ENCODE measurements at regions not wholly inside any gene's neighbourhood (a gene's known extent, or its start where the extent isn't known, plus 50 kb on each side); places are given as distances from the start of the nearest gene placed in this dataset.

DNA sequence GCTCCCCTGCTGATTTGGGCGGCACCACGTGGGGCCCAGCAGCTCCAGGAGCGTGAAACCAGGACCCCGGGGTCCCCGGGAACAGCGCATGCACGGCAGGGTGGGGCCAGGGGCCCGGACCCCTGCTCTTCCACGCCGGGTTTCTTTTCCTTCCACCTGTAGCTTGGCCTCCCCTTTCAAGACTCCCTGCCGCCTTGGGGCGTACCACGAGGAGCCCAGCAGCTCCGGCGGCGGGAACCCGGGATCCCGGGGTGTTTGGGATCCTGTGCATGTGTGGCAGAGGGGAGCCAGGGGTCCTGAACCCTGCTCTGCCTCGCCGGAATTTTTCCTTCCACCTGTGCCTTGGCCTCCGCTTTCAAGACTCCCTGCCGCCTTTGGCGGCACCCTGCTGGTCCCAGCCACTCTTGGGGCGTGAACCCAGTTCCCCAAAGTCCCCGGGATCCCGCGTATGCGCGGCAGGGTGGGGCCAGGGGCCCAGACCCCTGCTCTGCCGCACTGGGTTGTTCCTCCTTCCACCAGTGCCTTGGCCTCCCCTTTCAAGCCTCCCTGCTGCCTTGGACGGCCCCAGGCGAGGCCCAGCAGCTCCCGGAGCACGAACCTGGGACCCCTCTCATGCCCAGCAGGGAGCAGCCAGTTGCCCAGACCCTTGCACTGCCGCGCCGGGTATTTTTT lies 322.7 kb downstream of the ALG10 start:
- DNase-seq (ENCODE audit: low read depth): no peak

DNA sequence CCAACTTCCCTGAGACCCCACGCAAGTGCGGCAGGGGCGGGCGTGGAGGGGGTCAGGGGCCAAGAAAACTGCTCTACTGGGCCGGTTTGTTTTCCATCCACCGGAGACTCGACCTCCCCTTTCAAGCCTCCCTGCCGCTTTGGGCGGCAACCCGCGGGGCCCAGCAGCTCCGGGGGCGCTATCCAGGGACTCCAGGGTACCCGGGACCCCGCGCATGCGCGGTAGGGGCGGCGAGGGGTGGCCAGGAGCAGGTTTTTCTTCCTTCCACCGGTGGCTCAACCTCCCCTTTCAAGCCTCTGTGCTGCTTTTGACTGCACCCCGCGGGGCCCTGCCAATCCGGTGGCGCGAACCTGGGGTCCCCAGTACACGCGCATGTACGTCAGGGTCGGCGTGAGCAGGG lies 323.5 kb downstream of the ALG10 start:
- no peak for DNase-seq (ENCODE audit: low read depth)

DNA sequence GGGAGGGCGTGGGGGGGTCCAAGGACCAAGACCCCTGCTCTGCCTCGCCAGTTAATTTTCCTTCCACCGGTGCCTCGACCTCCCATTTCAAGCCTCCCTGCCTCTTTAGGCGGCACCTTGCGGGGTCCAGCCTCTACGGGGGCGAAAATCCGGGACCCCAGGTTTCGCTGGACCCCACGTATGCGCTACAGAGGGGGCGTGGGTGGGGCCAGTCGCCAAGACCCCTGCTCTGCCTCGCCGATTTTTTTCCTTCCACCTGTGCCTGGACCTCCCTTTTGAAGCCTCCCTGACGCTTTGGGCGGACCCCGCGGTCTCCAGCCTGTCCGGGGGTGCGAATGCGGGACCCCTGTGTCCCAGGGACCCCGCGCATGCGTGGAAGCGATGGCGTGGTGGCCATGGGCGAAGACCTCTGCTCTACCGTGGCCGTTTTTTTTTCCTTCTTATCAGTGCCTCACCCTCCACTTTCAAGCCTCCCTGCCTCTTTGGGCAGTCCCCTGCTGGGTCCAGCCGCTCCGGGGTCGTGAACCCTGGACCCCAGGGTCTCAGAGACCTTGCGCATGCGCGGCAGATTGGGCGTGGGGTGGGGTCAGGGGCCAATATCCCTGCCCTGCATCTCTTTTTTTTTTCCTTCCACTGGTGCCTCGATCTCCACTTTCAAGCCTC lies 324.2 kb downstream of the ALG10 start:
- DNase-seq (ENCODE audit: low read depth): no peak

DNA sequence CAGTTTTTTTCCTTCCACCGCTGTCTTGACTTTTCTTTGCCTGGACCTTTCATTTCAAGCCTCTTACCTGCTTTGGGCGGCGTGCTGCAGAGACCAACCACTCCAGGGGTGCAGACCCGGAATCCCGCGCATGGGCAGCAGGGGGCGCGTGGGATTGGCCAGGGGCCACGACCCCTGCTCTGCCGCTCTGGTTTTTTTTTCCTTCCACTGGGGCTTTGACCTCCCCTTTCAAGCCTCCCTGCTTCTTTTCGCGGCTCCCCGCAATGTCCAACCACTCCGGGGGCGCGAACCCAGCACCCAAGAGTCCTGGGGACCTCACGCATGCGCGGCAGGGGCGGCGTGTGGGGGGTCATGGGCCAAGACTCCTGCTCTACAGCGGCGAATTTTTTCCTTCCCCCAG lies 325.1 kb downstream of the ALG10 start:
- no peak for DNase-seq (ENCODE audit: low read depth)

DNA sequence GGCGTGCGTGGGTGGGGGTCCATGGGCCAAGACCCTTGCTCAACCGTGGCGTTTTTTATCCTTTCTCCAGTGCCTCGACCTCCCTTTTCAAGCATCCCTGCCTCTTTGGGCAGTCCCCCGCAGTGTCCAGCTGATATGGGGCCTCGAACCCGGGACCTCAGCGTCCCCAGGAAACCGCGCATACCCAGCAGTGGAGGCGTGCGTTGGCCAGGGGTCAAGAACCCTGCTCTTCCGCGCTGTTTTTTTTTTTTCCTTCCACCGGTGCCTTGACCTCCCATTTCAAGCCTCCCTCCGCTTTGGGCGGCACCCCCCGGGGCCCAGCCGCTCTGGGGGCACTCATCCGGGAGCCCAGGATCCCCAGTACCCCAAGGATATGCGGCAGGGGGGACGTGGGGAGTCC lies 325.8 kb downstream of the ALG10 start:
- no peak for DNase-seq (ENCODE audit: low read depth)

DNA sequence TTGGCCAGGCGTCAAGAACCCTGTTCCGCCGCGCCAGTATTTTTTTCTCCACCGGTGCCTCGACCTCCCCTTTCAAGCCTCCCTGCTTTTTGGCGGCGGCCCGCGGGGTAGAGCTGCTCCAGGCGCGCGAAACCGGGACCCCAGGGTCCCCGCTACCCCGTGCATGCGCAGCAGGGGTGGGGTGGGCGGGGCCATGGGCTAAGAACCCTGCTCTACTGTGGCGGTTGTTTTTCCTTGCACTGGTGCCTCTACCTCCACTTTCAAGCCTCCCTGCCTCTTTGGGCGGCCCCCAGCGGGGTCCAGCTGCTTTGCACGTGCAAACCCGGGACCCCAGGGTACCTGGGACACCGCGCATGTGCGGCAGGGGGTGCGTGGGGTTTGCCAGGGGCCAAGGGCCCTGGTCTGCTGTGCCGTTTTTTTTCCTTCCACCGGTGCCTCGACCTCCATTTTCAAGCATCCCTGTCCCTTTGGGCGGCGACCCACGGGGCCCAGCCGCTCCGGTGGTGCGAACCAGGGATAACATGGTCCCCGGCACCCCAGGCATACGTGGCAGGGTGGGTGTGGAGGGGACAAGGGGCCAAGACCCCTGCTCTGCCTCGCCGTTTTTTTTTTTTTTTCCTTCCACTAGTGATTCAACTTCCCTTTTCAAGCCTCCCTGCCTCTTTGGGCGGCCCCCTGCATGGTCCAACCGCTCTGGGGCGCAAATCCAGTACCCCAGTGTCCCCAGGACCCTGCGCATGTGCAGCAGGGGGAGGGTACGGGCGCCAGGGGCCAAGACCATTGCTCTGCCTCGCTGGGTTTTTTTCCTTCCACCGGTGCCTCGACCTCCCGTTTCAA lies 326.8 kb downstream of the ALG10 start:
- DNase-seq (ENCODE audit: low read depth): no peak

DNA sequence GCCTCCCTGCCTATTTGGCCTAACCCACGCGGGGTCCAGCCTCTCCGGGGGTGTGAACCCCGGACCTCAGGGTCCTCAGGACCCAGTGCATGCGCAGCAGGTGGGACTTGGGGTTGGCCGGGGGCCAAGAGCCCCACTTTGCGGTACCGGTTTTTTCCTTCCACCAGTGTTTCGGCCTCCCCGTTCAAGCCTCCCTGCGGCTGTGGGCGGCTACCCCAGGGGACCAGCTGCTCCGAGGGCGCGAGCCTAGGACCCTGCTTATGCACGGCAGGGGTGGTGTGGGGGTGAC lies 327.3 kb downstream of the ALG10 start:
- DNase-seq (ENCODE audit: low read depth): no peak

DNA sequence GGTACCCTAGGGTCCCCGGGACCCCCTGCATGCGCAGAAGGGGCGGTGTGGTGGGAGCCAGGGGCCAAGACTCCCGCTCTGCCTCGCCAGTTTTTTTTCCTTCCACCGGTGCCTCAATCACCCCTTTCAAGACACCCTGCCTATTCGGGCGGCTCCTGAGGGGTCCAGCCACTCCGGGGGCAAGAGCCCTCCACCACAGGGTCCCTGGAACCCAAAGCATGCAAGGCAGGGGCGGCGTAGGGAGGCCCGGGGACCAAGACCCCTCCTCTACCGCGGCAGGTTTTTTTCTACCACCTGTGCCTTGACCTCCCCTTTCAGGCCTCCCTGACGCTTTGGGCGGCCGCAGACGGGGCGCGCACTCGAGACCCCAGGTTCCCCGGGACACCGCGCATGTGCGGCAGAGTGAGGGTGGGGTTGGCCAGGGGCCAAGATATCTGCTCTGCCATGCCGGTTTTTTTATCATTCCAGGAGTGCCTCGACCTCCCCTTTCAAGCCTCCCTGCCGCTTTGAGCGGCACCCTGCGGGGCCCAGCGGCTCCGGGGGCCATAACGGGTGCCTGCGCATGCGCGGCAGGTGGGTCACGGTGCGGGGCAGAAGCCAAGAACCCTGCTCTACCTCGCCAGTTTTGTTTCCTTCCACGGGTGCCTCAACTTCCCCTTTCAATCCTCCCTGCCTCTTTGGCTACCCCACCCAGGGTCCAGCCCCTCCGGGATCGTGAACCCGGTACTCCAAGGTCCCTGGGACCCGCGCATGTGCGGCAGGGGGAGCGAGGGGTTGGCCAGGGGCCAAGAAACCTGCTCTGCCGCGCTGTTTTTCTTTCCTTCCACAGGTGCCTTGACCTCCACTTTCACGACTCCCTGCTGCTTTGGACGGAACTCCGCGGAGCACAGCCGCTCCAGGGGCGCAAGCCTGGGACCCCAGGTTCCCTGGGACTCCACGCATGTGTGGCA lies 328.1 kb downstream of the ALG10 start:
- no peak for DNase-seq (ENCODE audit: low read depth)

DNA sequence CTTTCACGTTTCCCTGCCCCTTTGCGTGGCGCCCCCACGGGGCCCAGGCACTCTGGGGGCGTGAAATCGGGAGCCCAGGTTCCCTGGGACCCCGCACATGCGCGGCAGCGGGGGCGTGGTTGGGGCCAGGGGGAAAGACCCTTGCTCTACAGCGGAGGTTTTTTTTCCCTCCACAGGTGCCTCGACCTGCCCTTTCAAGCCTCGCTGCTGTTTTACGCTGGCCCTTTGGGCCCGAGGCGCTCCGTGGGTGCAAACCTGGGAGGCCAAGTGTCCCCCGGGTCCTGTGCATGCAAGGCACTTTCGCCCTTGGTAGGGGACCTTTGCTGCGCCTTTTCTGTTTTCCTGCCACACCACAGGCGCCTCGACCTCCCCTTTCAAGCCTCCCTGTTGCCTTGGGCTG lies 329.8 kb downstream of the ALG10 start:
- DNase-seq (ENCODE audit: low read depth): no peak

DNA sequence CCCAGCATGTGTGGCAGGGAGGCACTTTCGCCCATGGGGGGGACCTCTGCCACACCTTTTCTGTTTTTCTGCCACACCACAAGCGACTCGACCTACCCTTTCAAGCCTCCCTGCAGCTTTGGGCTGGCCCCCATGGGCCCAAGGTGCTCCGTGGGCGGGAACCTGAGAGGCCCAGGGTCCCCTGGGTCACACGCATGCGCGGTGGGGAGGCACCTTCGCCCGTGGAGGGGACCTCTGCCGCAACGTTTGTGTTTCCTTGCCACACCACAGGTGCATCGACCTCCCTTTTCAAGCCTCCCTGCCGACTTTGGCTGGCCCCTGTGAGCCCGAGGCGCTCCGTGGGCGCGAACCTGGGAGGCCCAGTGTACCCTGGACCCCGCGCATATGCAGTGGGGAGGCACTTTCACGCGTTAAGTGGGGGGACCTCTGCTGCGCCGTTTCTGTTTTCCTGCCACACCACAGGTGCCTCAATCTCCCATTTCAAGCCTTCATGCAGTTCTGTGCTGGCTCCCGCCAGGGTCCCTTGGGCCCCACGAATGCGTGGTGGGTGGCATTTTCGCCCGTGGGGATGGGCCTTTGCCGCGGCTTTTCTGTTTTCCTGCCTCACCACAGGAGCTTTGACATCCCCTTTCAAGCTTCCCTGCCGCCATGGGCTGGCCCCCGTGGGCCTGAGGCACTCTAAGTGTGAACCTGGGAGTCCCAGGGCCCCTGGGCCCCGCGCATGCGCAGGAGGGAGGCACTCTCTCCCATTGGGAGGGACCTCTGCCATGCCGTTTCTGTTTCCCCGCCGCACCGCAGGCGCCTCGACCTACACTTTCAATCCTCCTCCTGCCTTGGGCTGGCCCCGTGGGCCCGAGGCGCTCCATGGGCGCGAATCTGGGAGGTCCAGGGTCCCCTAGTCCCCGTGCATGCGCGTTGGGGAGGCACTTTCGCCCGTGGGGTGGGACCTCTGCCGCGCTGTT lies 332.2 kb downstream of the ALG10 start:
- no peak for DNase-seq (ENCODE audit: low read depth)

DNA sequence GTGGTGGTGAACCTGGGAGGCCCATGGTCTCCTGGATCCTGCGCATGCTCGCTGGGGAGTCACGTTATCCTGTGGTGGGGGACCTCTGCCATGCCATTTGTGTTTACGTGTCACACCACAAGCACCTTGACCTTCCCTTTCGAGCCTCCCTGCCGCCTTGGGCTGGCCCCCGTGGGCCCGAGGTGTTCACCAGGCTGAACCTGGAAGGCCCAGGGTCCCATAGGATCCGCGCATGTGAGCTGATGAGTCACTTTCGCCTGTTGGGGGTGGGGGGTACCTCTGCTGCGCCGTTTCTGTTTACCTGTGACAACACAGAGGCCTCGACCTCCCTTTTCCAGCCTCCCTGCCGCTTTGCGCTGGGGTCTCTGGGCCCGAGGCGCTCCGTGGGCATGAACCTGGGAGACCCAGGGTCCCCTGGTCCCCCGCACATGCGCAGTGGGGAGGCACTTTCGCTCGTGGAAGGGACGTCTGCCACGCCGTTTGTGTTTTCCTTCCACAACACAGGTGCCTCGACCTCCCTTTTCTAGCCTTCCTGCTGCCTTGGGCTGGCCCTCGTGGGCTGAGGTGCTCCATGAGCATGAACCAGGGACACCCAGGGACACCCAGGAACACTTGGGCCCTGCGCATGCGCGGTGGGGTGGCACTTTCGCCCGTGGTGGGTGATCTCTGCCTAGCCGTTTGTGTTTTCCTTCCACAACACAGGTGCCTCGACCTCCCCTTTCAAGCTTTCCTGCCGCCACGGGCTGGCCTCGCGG lies 334.1 kb downstream of the ALG10 start:
- DNase-seq (ENCODE audit: low read depth): no peak

DNA sequence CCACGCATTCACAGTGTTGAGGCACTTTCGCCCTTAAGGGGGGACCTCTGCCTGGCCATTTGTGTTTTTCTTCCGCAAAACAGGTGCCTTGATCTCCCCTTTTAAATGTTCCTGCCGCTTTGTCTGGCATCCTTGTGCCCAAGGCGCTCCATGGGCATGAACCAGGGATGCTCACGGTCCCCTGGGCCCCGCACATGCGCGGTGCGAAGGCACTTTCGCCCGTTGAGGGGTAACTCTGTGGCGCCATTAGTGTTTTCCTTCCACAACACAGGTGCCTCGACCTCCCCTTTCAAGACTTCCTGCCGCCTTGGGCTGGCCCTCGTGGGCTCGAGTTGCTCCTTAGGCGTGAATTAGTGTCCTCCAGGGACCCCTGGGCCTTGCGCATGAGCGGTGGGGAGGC lies 335.5 kb downstream of the ALG10 start:
- DNase-seq (ENCODE audit: low read depth): no peak

DNA sequence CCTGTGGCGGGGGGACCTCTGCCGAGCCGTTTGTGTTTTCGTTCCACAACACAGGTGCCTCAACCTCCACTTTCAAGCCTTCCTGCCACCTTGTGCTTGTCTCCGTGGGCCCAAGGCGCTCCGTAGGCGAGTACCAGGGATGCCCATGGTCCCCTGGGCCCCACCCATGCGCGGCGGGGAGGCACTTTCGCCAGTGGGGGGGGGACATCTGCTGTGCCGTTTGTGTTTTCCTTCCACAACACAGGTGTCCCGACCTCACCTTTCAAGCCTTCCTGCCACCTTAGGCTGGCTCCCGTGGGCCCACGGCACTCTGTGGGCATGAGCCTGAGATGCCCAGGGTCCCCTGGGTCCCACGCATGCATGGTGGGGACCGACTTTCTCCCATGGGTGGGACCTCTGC lies 335.9 kb downstream of the ALG10 start:
- no peak for DNase-seq (ENCODE audit: low read depth)

DNA sequence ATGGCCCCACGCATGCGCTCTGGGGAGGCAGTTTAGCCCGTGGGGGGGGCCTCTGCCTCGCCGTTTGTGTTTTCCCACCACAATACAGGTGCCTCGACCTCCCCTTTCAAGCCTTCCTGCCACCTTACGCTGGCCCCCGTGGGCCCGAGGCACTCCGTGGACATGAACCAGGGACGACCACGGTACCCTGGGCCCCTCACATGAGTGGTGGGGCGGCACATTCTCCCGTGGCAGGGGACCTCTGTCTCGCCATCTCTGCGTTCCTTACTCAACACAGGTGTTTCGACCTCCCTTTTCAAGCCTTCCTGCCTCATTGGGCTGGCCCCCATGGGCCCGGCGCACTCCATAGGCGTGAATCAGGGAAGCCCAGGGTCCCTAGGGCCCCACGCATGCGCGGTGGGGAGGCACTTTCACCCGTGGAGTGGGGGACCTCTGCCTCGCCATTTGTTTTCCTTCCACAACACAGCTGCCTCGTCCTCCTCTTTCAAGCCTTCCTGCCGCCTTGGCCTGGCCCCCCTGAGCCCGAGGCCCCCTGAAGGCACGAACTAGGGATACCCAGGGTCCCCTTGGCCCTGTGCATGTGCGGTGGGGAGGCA lies 339.5 kb downstream of the ALG10 start:
- no peak for DNase-seq (ENCODE audit: low read depth)

DNA sequence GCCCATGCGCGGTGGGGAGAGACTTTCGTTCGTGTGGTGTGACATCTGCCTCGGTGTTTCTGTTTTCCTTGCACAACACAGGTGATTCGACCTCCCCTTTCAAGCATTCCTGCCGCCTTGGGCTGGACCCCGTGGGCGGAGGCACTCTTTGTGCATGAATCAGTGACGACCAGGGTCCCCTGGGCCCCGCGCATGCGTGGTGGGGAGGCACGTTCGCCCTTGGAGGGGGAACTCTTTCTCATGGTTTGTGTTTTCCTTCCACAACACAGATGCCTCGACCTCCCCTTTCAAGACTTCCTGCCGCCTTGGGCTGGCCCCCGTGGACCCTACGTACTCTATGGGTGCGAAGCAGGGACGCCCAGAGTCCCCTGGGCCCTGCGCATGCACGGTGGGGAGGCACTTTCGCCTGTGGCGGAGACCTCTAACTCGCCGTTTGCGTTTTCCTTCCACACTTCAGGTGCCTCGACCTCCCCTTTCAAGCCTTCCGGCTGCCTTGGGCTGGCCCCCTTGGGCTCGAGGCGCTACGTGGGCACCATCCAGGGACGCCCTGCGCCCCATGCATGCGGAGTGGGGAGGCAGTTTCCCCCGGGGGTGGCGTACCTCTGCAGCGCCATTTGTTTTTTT lies 340.9 kb downstream of the ALG10 start:
- DNase-seq (ENCODE audit: low read depth): no peak

DNA sequence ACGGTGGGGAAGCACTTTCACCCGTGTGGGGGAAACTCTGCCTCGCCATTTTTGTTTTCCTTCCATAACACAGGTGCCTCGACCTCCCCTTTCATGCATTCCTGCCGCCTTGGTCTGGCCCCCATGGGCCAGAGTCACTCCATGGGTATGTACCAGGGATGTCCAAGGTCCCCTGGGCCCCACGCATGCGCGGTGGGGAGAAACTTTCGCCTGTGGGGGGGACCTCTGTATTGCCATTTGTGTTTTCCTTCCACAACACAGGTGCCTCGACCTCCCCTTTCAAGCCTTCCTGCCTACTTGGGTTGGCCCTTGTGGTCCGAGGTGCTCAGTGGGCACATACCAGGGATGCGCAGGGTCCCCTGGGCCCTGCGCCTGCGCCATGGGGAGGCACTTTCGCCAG lies 345.8 kb downstream of the ALG10 start:
- no peak for DNase-seq (ENCODE audit: low read depth)

DNA sequence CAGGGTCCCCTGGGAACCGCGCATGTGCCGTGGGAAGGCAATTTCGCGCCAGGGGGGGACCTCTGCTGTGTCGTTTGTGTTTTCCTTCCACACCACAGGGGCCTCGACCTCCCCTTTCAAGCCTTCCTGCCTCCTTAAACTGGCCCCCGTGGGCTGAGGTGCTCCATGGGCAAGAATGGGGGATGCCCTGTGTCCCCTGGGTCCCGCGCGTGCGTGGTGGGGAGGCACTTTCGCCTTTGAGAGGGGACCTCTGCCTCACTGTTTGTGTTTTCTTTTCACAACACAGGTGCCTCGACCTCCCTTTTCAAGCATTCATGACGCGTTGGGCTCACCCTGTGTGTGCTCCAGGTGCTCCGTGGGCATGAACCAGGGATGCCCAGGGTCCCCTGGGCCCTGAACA lies 348.8 kb downstream of the ALG10 start:
- no peak for DNase-seq (ENCODE audit: low read depth)

DNA sequence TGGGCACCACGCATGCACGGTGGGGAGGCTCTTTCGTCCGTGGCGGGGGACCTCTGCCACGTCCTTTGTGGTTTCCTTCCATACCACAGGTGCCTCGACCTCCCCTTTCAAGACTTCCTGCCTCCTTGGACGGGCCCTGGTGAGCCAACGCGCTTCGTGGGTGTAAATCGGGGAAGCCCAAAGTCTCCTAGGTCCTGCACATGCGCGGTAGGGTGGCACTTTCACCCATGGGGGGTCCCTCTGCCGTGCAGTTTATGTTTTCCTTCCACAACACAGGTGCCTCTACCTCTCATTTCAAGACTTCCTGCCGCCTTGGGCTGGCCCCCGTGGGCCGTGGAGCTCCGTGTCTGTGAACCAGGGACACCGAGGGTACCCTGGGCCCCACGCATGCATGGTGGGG lies 349.7 kb downstream of the ALG10 start:
- no peak for DNase-seq (ENCODE audit: low read depth)

DNA sequence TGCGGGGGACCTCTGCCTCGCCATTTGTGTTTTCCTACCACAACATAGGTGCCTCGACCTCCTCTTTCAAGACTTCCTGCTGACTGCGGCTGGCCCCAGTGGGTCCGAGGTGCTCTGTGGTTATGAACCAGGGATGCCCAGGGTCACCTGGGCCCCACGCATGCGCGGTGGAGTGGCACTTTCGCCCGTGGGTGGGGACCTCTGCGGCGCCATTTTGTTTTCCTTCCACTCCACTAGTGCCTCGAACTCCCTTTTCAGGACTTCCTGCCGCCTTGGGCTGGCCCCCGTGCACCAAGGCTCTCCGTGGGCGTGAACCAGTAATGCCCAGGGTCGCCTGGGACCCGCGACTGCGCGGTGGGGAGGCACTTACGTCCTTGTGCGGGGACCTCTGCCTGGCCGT lies 351.6 kb downstream of the ALG10 start:
- DNase-seq (ENCODE audit: low read depth): no peak

All from activated T-cell treated with anti-CD3 and anti-CD28 coated beads for 24 hours (primary cell).